CD4-positive, alpha-beta T cell treated with Interleukin-21 for 1 hour (primary cell): ENCODE measurements at regions not wholly inside any gene's neighbourhood (a gene's known extent, or its start where the extent isn't known, plus 50 kb on each side); places are given as distances from the start of the nearest gene placed in this dataset.

Source experiments
- DNase-seq: peaks from one replicate; pipeline ENCODE4 v3.0.0-alpha.2; 2020

DNA sequence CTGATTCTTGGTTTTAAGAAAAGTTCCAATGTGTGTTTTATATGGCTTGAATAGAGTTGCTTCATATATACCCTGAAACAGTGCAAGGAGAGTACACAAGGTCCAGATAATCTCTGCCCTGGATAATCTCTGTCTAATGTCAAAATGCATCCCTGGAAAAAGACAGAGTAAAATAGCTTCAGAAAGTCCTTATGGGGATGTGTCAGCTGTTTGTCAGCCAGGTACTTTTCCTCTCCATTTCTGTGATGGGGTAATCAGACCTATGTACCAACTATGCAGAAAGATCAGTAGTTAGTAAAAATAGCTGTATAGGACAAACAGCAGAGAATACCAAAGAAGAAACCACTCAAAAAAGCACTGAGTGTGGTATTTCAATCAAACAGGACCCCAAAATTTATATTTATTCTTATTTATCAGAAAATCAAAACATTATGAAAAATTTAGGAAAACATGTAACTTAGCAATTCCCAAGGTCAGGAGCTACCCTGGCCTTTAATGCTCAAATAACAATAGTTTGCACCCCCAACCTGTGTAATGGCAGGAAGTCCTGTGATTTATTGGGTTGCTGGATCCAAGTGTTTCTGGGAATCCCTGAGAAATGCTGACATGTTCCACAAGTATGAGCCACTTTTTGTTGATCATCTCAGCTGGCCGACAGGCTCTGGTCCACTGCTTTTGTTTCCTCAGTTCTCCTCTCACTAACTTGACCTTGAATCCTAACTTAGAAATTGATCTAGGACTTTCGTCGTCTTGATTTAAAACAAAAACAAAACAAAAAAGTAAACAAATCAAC, 69.6 kb downstream of the MDH1 start:
- DNase-seq, result no peak

DNA sequence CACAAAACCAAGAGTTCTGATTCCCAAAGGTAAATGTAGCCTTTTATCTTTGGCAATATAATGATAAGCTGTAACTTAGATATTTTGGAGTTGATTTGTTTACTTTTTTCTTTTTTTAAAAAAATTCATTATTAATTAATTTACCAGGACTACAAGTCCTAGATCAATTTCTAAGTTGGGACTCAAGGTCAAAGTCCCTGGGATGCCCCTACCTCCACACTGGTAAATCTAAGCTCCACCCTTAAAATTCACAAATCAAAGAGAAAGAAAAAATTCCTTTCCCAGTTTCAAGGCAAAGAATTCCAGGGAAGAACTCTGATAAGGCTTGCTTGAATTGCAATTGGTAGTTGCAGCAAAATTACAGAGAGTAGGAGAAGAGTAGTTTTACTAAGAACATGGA, 71.3 kb downstream of the MDH1 start:
- no peak for DNase-seq

DNA sequence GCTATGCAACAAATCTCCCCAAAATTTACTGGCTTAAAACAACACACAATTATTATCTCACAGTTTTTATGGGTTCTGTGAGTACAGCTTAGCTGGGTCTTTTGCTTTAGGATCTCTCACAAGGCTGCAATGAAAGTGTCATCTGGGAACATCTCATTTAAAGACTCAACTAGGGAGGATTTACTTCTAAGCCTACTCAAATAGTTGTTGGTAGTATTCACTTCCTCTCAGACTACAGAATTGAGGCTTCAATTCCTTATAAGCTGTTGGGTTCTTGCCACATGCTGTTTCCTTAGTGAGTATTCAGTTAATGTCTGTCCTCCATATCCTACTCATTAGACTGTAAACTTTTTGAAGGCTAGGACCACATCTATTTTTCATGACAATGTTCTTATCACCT, 72.3 kb downstream of the MDH1 start:
- DNase-seq, result no peak

GRCh38 chr2:63662028-63662804, 73.5 kb downstream of the MDH1 start:
- DNase-seq, result no peak

GRCh38 chr2:63663013-63663864, 74.5 kb downstream of the MDH1 start:
- no peak for DNase-seq

GRCh38 chr2:63665091-63665490, 76.3 kb downstream of the MDH1 start:
- no peak for DNase-seq

DNA sequence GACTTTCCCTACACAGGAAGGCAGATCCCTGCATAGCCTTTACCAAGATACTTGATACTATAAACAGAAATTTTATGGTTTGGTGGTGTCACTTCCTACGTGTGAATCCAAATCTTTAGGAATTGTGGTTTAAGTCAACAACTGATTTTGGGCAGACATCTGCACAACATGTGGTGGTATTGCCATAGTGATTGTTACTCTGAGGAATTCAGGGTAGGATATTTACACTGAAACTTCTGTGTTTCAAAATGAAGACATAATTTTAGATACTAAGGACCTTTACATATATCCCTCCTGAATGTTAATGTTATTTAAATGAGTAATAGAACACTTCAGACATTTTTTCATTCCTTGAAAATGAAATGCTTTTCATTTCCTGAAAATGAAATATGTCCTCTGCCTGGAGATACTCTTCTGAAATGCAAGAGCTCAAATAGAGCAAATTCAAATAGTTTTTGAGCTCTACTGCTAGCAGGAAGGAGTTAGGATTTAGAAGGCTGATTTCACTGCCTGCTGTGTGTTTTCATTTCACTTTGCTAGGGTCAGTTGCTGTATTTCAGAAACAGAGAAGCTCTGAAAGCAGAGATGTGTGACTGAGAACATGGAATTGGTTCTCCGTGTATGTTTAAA, 77.2 kb downstream of the MDH1 start:
- DNase-seq, result no peak

DNA sequence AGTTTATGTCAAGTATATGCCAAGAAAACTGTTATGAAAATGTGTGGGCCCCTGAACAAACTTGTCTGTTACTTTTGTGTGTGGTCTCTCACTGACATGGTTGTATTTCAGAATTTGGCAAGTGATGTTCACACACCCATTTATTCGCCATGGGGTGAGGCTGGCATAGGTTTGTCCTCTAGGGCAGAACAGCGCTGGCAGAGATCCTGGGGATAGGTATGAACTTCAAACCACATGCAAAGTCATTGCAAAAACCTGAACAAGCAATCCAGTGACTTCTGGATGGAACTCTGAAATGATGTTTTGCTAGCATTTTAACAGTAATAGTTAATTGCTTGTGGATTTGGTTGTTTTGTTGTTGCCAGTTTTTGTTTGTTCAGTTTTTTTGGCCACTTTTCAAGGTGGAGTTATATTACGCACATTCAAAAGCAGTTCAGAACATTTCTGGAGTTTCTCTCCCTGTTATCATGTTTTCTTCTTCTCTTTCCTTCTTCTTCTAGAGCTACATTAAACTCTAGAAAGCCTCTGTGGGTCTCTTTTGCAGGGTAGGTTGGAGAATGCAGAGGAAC, 78.5 kb downstream of the MDH1 start:
- DNase-seq, result no peak

DNA sequence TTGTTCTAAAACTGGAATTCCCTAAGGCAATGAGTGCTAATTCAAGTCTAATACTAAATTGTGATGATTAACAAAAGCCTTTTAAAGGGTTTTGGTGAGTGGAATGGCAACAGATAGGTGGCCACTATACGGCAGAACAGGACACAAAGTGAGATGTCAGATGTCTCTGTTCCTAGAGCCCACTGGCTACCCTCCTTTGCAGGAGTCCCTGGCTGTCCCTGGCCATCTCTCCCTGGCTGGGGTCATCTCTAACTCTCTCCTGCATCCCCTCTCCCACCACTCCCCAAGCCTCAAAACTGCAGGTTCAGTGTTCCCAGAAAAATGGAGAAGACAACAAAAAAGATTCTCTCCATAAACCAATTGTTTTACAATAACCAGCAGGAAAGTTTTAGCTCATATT, 79.2 kb downstream of the MDH1 start:
- DNase-seq, result no peak

DNA sequence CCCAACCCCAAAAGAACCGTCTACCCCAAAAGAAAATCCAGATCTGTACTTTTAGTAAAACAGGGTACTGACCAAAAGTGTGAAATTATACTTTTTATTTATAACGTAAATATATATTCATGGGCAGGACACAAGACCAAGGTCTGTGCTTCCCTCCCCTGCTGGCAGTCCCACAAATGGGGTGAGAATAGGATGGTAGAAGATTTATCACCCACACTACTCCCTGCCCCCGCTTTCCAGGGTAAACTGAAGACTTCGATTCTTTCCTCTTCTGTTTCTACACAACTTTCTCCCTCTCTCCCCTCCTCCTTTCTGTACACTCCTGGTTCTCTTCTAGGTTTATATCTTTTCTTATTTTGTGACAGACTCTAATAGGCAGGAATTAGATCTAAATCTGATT, 79.7 kb downstream of the MDH1 start:
- DNase-seq, result no peak

DNA sequence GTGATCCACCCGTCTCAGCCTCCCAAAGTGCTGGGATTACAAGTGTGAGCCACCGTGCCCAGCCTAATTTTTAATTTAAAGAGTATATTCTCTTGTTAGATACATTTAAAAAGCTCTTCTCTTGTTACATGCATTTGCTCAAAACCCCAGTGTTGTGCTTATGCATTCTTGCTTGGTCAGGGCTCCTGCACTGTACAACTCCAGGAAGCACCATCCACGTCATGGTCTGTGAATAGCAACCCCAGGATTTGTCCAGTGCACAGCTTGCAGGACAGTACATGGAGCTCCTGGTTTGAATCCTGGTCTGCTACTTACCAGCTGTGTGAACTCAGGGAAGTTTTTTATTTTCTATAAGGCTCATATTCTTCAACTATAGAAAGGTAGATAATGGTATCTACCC, 80.8 kb downstream of the MDH1 start:
- no peak for DNase-seq

GRCh38 chr2:63673865-63674533, 85.2 kb downstream of the MDH1 start:
- no peak for DNase-seq

GRCh38 chr2:63675026-63675425, 86.3 kb downstream of the MDH1 start:
- no peak for DNase-seq

GRCh38 chr2:63676135-63676534, 87.4 kb downstream of the MDH1 start:
- no peak for DNase-seq

- DNase-seq, result no peak
Observed at GRCh38 chr2:63678085-63678484, 89.3 kb downstream of the MDH1 start.

DNA sequence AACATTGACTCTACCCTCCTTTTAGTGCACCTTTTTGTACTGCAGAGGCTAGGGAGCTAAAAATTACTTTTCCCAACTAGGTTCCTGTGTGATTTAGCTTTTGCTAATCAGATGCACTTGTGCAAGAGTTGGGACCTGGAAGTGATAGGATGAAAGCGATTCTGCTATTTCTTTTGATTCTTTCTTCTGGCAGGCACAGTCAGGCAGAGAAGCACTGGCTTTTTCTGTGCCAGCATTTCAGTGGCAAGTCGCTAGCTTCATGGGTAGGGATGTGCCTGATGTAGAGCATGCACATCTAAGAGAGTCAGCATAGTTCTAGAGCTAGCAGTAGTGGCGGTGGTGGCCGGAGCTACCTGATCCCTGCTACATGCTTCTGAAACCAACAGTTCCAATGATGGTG, 89.8 kb downstream of the MDH1 start:
- DNase-seq, result no peak

- no peak for DNase-seq
Observed at GRCh38 chr2:63679252-63679855, 90.6 kb downstream of the MDH1 start.

- DNase-seq, result no peak
Observed at GRCh38 chr2:63680455-63680854, 91.7 kb downstream of the MDH1 start.

GRCh38 chr2:63681896-63682295, 93.1 kb downstream of the MDH1 start:
- no peak for DNase-seq

DNA sequence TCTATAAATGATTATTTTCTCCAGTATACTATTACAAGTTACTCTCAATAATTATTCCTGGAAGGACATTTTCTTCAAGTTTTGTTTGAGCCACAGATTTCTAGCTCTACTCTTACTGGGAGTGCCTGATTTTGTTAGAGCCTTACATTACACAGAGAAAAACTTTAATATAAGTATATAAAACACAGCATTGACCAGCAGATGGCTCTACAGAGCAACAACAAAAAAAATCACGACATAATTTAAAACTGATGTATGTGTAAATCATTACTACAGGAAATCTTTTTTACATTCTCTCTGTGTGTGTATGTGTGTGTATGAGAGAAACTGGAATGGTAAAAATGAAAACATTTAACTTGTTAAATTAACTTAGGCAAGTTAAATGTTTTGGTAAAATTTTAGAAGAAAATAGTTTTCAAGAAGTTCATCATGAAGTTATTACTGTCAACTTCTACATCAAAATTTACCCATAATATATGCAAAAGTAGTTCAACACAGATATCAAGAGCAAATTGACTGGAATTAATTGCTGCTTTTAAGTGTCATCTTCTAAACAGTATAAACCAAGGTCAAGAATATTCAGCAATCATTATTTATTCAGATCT, 103.3 kb downstream of the MDH1 start:
- peak; percentile 53 for DNase-seq

- no peak for DNase-seq
Observed at GRCh38 chr2:63695583-63695982, 106.8 kb downstream of the MDH1 start.
